Effector memory CD8-positive, alpha-beta T cell (primary cell): ENCODE measurements at regions not wholly inside any gene's neighbourhood (a gene's known extent, or its start where the extent isn't known, plus 50 kb on each side); places are given as distances from the start of the nearest gene placed in this dataset.
"Not testable (repeated sequence)": the region's sequence is repeated elsewhere in the genome, so short reads cannot be mapped to it uniquely, and the experiment has no call there.

ENCODE experiments used
- ATAC-seq: fragments of 150-1000 bp; cut with Tn5 transposase; replicated peaks from 2 replicates; pipeline ENCODE4 v1.10.0; 2021; ENCODE audit warnings: mild to moderate bottlenecking, moderate library complexity
- DNase-seq, 3 experiments: peaks; one replicate each; pipeline ENCODE4 v3.0.0; 2021
- H3K27ac Mint-ChIP-seq, 2 donors: one replicate each; pipeline ENCODE4 v1.8.0; 2022; ENCODE audit warnings: mild to moderate bottlenecking in 2 of 2, mixed read lengths in 2 of 2, moderate library complexity in 2 of 2
- H3K27me3 Mint-ChIP-seq, 2 donors: one replicate each; pipeline ENCODE4 v1.8.0; 2022; ENCODE audit warnings: mixed read lengths in 2 of 2
- H3K36me3 Mint-ChIP-seq: one replicate; pipeline ENCODE4 v1.8.0; 2022; ENCODE audit warnings: mild to moderate bottlenecking, moderate library complexity, mixed read lengths; ENCODE audit not compliant: insufficient read depth
- H3K4me1 Mint-ChIP-seq, 2 donors: one replicate each; pipeline ENCODE4 v1.8.0; 2022; ENCODE audit warnings: low read depth in 2 of 2, mixed read lengths in 2 of 2
- H3K4me3 Mint-ChIP-seq, 2 donors: one replicate each; pipeline ENCODE4 v1.8.0; 2022; ENCODE audit warnings: mild to moderate bottlenecking in 2 of 2, mixed read lengths in 2 of 2, moderate library complexity in 2 of 2
- H3K9me3 Mint-ChIP-seq, 2 donors: one replicate each; pipeline ENCODE4 v1.8.0; 2022; ENCODE audit warnings: mixed read lengths in 2 of 2

DNA sequence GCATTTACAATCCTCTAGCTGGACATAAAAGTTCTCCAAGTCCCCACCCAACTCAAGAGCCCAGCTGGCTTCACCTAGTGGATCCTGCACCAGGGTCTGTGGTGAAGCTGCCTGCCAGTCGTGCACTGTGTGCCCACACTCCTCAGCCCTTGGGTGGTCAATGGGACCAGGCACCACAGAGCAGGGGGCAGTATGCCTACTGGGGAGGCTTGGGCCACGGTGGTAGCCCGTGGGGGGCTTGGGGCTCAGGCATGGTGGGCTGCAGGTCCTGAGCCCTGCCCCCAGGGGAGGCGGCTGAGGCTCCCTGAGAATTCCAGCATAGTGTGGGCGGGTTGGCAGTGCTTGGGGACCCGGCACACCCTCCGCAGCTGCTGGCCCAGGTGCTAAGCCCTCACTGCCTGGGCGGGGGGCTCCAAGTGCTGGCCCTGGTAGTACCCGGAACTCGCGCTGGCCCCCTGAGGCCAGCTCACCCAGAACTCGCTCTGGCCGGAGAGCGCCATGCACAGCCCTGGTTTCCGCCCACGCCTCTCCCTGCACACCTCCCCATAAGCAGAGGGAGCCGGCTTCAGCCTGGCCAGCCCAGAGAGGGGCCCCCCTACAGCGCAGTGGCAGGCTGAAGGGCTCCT lies 1473.4 kb downstream of the SUCLG1 start:
- Mint-ChIP-seq H3K36me3 (no peaks in the 10 kb centered on the region), H3K27me3 (no peaks in the 10 kb centered on the region), H3K9me3 (peaks cover 7 to 13% of the 10 kb centered on the region in 2 donors), H3K4me3 (no peak overlapping the region), H3K4me1 (no peaks in the 10 kb centered on the region), H3K27ac (no peak overlapping the region)
- DNase-seq (no peak), ATAC-seq (no peak)

DNA sequence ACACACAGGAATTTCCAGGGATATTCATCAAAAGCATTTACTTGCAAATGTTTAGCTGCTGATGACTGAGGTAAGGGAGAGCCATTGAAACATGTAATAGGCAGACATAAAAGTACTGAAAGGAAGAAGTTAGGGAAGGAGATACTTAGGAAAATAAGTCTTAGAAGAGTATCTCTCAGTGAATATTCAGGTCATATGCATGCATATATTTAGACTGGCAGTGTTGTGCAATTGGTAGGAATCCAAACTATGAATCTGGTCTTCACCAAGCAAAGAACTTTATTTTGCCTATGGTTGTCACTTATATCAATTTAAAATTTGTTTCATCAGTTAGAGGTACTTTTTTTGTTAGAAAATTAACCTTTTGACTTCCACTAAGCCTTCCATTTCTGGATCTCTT lies 1490.7 kb downstream of the SUCLG1 start:
- H3K36me3 Mint-ChIP-seq: no peaks in the 10 kb centered on the region
- no peak overlapping the region for H3K27ac Mint-ChIP-seq
- H3K9me3 Mint-ChIP-seq: peaks cover 2 to 6% of the 10 kb centered on the region in 2 donors
- ATAC-seq (no peak), DNase-seq (no peak)
- H3K4me3 Mint-ChIP-seq: no peak overlapping the region
- no peaks in the 10 kb centered on the region for H3K4me1 Mint-ChIP-seq
- no peaks in the 10 kb centered on the region for H3K27me3 Mint-ChIP-seq

DNA sequence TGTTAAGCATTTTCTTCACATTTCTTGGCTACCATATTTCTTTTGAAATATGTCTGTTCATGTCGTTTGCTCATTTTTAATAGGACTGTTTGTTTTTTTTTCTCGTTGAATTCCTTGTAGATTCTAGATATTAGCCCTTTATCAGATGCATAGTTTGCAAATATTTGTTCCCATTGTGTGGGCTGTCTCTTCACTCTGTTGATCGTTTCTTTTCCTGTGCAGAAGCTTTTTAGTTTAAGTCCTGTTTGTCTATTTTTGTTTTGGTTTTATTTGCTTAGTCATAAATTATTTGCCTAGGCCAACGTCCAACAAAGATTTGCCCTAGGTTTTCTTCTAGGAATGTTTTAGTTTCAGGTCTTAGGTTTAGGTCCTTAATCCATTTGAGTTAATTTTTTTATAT lies 1494.7 kb downstream of the SUCLG1 start:
- peaks cover 2 to 6% of the 10 kb centered on the region in 2 donors for H3K9me3 Mint-ChIP-seq
- no peak overlapping the region for H3K4me3 Mint-ChIP-seq
- H3K27me3 Mint-ChIP-seq: no peaks in the 10 kb centered on the region
- no peak overlapping the region for H3K27ac Mint-ChIP-seq
- no peaks in the 10 kb centered on the region for H3K4me1 Mint-ChIP-seq
- ATAC-seq: no peak
- no peaks in the 10 kb centered on the region for H3K36me3 Mint-ChIP-seq
- no peak for DNase-seq

DNA sequence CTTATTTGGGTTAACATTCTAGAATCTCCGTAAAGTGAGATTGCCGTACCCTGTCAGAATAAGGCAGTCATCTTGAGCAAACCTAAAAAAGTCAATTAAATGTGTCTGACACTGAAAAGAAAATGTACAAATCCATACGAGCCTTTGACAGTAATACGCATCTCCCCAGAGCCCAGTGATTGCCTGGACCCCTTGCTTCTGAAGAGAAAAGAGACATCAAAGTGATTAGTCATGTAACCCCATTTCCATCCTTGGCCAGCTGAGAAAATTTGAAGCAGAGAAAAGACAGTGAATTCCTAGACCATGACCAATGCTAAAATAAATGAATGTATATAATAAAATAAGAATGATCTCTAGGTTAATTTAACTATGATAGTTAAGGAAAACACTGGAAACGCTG lies 1499.4 kb downstream of the SUCLG1 start:
- Mint-ChIP-seq H3K36me3 (no peaks in the 10 kb centered on the region), H3K4me1 (no peaks in the 10 kb centered on the region), H3K4me3 (no peak overlapping the region)

DNA sequence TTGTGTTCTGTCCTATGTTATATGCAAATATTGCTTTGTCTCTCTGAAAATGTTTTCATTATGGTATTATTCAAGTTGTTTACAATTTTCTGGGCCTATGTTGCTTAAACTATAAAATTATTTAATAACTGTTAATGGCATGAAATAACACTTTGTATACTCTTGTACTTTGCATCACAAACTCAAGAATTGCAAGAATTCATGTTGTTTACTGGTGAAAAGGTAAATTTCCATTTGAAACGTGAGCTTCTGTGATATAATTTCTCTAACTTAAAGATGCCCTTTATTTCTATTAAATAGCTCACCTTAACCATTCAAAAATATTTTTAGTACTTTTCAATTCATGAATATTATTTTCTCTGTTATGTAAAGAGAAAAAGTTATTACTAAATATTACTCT lies 1504.2 kb downstream of the SUCLG1 start:
- peaks cover under 1 to 3% of the 10 kb centered on the region in 2 donors for H3K9me3 Mint-ChIP-seq
- no peak for DNase-seq
- H3K36me3 Mint-ChIP-seq: no peaks in the 10 kb centered on the region
- no peaks in the 10 kb centered on the region for H3K4me1 Mint-ChIP-seq
- H3K27ac Mint-ChIP-seq: no peak overlapping the region
- H3K4me3 Mint-ChIP-seq: no peak overlapping the region
- ATAC-seq: no peak
- no peaks in the 10 kb centered on the region for H3K27me3 Mint-ChIP-seq

More for the DNA sequence above, 1499.4 kb downstream of the SUCLG1 start:
- DNase-seq (no peak), ATAC-seq (no peak)
- H3K27ac Mint-ChIP-seq: no peak overlapping the region
- H3K9me3 Mint-ChIP-seq: peaks cover 0 to 2% of the 10 kb centered on the region in 2 donors
- H3K27me3 Mint-ChIP-seq: no peaks in the 10 kb centered on the region

DNA sequence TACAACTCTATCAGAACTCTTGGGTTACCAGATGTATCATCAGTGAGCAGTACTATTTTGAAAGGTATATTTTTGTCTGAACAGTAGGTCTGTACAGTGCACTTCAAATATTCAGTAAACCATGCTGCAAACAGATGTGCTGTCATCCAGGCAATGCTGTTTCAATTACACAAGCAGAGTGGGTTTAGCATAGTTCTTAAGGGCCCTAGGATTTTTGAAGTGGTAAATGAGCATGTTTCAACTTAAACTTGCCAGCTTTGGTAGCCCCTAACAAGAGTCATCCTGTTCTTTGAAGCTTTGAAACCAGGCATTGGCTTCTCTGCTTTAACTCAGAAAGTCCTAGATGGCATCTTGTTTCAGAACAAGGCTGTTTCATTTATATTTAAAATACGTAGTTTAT lies 1519.9 kb downstream of the SUCLG1 start:
- no peak overlapping the region for H3K27ac Mint-ChIP-seq
- H3K4me1 Mint-ChIP-seq: no peaks in the 10 kb centered on the region
- peaks cover 4 to 13% of the 10 kb centered on the region in 2 donors for H3K9me3 Mint-ChIP-seq
- H3K4me3 Mint-ChIP-seq: no peak overlapping the region
- no peaks in the 10 kb centered on the region for H3K36me3 Mint-ChIP-seq
- ATAC-seq (no peak), DNase-seq (no peak)
- no peaks in the 10 kb centered on the region for H3K27me3 Mint-ChIP-seq

DNA sequence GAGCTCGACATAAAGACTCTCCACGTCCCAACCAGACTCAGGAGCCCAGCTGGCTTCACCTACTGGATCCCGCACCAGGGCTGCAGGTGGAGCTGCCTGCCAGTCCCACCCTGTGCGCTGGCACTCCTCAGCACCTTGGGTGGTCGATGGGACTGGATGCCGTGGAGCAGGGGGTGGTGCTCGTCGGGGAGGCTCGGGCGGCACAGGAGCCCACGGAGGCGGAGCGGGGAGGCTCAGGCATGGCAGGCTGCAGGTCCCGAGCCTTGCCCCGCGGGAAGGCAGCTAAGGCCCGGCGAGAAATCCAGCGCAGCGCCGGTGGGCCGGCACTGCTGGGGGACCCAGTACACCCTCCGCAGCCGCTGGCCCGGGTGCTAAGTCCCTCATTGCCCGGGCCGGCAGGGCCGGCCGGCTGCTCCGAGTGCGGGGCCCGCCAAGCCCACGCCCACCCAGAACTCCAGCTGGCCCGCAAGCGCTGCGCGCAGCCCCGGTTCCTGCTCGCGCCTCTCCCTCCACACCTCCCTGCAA lies 1520.7 kb downstream of the SUCLG1 start:
- H3K36me3 Mint-ChIP-seq, ATAC-seq, H3K4me1 Mint-ChIP-seq: not testable (repeated sequence)

DNA sequence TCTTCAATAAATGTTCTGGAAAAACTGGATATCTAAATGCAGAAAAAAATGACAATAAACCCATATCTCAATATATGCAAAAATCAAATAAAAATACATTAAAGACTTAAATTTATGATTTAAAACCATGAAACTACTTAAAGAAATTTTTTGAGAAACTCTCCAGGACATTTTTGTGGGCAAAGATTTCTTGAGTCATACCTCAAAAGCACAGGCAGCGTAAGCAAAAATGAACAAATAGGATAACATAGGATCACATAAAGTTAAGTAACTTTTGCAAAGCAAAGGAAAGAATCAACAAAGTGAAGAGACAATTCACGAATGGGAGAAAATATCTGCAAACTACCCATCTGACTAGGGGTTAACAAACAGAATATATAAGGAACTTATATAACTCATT lies 1545.5 kb downstream of the SUCLG1 start:
- H3K27ac Mint-ChIP-seq: no peak overlapping the region
- no peaks in the 10 kb centered on the region for H3K4me1 Mint-ChIP-seq
- H3K9me3 Mint-ChIP-seq: peaks cover 12 to 23% of the 10 kb centered on the region in 2 donors
- no peak overlapping the region for H3K4me3 Mint-ChIP-seq
- ATAC-seq (no peak), DNase-seq (no peak)
- no peaks in the 10 kb centered on the region for H3K27me3 Mint-ChIP-seq
- no peaks in the 10 kb centered on the region for H3K36me3 Mint-ChIP-seq

More for the DNA sequence above, 1520.7 kb downstream of the SUCLG1 start:
- not testable (repeated sequence) for H3K27me3 Mint-ChIP-seq, DNase-seq, H3K27ac Mint-ChIP-seq, H3K9me3 Mint-ChIP-seq, H3K4me3 Mint-ChIP-seq

DNA sequence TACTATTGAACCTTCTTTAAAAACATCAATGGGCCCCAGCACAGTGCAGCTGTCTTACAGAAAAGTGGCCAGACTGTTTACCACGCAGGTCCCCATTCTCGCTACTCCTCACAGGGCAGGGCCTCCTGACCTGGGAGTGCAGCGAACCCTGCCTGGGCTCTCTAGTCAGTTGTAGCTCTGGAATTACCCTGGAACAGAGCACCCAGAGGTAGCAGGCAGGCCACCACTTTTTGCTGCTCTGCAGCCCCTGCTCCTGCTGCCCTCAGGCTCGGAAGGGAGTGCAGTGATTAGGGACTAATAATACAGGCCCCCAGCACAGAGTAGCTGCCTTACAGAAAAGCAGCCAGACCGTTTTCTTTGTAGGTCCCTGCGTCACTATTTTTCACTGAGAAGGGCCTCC lies 1563.0 kb downstream of the SUCLG1 start:
- Mint-ChIP-seq H3K27me3 (no peaks in the 10 kb centered on the region), H3K4me1 (no peaks in the 10 kb centered on the region), H3K4me3 (no peak overlapping the region), H3K9me3 (peaks cover 3 to 12% of the 10 kb centered on the region in 2 donors), H3K36me3 (no peaks in the 10 kb centered on the region), H3K27ac (no peak overlapping the region)
- DNase-seq (no peak), ATAC-seq (no peak)

DNA sequence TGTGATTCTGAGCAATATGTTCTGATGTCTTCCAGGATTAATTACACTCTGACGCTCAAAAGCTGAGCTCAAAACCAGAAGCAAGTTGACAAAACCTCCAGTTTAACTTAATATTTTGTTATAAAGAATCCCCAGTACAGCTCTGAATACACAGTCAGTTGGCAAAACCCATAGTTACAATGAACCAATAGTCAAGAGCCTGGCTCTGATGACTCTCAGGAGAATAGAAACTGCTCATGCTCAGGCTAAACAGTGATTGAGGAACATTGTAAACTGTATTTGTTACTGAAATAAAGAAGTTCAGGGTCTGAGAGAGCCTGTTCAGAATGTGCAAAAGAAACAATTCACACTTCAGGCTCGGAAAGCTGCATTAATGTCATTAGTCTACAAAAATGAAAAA lies 1565.9 kb downstream of the SUCLG1 start:
- H3K36me3 Mint-ChIP-seq: no peaks in the 10 kb centered on the region
- no peaks in the 10 kb centered on the region for H3K4me1 Mint-ChIP-seq
- no peak for DNase-seq
- H3K4me3 Mint-ChIP-seq: no peak overlapping the region
- H3K27me3 Mint-ChIP-seq: no peaks in the 10 kb centered on the region
- H3K27ac Mint-ChIP-seq: no peak overlapping the region
- peaks cover 0 to 3% of the 10 kb centered on the region in 2 donors for H3K9me3 Mint-ChIP-seq
- ATAC-seq: no peak

DNA sequence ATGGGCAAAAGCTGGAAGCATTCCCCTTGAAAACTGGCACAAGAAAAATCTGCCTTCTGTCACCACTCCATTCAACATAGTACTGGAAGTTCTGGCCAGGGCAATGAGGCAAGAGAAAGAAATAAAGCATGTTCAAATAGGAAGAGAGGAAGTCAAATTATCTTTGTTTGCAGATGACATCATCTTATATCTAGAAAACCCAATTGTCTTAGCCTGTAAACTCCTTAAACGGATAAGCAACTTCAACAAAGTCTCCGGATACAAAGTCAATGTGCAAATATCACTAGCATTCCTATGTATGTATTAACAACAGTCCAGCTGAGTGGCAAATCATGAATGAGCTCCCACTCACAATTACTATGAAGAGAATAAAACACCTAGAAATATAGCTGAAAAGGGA lies 1579.3 kb downstream of the SUCLG1 start:
- no peak for ATAC-seq

DNA sequence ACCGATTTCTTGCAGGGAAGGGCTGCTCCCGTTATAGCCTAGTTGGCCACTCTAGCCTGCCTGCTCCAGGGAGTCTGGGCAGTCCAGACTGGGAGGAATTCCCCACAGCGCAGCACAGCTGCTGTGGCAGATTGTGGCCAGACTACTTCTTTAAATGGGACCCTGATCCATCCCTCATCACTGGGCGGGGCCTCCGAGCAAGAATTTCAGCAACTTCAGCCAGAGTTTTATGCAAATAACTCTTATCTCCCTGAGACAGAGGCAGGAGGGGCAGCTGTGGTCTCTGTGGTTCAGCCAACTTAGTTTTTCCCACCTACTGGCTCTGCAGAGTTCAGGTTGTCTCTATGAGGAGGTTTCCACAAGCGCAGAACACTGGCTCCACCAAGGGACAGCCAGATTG lies 1583.2 kb downstream of the SUCLG1 start:
- Mint-ChIP-seq H3K4me3 (no peak overlapping the region), H3K27me3 (no peaks in the 10 kb centered on the region), H3K9me3 (peaks cover 9 to 30% of the 10 kb centered on the region in 2 donors), H3K27ac (no peak overlapping the region), H3K36me3 (no peaks in the 10 kb centered on the region), H3K4me1 (no peaks in the 10 kb centered on the region)
- DNase-seq (no peak), ATAC-seq (no peak)

More for the DNA sequence above, 1579.3 kb downstream of the SUCLG1 start:
- no peak for DNase-seq
- H3K27ac Mint-ChIP-seq: no peak overlapping the region
- H3K36me3 Mint-ChIP-seq: no peaks in the 10 kb centered on the region
- no peaks in the 10 kb centered on the region for H3K27me3 Mint-ChIP-seq
- peaks cover 11 to 30% of the 10 kb centered on the region in 2 donors for H3K9me3 Mint-ChIP-seq
- no peak overlapping the region for H3K4me3 Mint-ChIP-seq
- H3K4me1 Mint-ChIP-seq: no peaks in the 10 kb centered on the region

DNA sequence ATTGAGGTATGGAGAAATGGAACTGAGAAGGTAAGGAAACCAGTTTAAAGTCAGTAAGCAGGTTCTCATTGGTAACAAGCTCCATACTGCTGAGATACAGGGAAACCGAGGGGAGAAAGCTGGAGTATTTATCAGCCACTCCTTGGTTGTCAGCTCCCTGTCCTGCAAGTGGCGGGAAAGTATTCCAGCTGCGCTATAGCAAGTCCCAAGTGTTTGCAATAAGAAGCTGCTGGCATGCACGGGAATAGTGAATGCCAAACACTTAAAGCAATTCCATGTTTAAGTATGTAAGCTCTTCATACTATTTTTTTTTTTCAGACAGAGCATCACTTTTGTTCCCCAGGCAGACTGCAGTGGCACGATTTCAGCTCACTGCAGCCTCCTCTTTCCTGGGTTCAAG lies 1601.1 kb downstream of the SUCLG1 start:
- Mint-ChIP-seq H3K9me3 (peaks cover 7 to 10% of the 10 kb centered on the region in 2 donors), H3K27ac (no peak overlapping the region), H3K4me1 (no peaks in the 10 kb centered on the region), H3K36me3 (no peaks in the 10 kb centered on the region), H3K4me3 (no peak overlapping the region), H3K27me3 (no peaks in the 10 kb centered on the region)
- ATAC-seq (no peak), DNase-seq (no peak)

DNA sequence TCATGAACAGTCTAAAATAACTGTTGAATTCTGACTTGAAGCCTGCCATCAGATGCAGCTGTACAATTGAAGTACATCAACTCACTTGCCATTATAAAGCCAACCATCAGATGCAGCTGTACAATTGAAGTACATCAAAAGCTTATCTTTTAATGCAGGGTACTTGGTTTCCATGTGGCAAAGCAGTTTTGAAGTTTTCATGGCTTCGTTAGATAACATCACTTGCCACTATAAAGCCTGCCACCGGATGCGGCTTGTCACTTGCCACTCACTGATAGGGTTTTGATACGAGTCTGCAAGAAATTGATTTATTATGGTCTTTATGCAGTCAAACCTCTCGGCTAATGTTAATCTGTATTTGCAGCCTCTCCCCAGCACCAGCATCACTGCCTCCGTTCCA lies 1605.8 kb downstream of the SUCLG1 start:
- ATAC-seq (no peak), DNase-seq (no peak)
- Mint-ChIP-seq H3K27ac (no peak overlapping the region), H3K36me3 (no peaks in the 10 kb centered on the region), H3K9me3 (peaks cover 7 to 10% of the 10 kb centered on the region in 2 donors), H3K27me3 (no peaks in the 10 kb centered on the region), H3K4me3 (no peak overlapping the region), H3K4me1 (no peaks in the 10 kb centered on the region)
